ENCODE measurements at regions not wholly inside any gene's neighbourhood (a gene's known extent, or its start where the extent isn't known, plus 50 kb on each side); places are given as distances from the start of the nearest gene placed in this dataset.

GRCh38 chr6:15761045-15761502, 98.2 kb upstream of the DTNBP1 start:
- H3K27ac ChIP-seq (replicated peaks): no peak overlapping the region
- H3K4me1 ChIP-seq: peaks cover 9% of the 10 kb centered on the region
- no peak overlapping the region for H3K4me3 ChIP-seq
- no peaks in the 10 kb centered on the region for H3K36me3 ChIP-seq
- no peak for TF ChIP-seq CTCF (IDR thresholded peaks at IDR 0.05; ENCODE audit: borderline replicate concordance)
- intact Hi-C loops (cut with micrococcal nuclease): no loop called here
- no peaks in the 10 kb centered on the region for H3K9me3 ChIP-seq (replicated peaks)
- no peaks in the 10 kb centered on the region for H3K27me3 ChIP-seq (ENCODE audit: low read depth)
- DNase-seq: no peak

- Histone ChIP-seq H3K36me3 (no peaks in the 10 kb centered on the region), H3K4me1 (peaks cover 2% of the 10 kb centered on the region), H3K27me3 (ENCODE audit: low read depth) (no peaks in the 10 kb centered on the region), H3K9me3 (replicated peaks) (no peaks in the 10 kb centered on the region), H3K27ac (replicated peaks) (no peak overlapping the region), H3K4me3 (no peak overlapping the region)
- no peak for DNase-seq
- no peak for TF ChIP-seq CTCF (IDR thresholded peaks at IDR 0.05; ENCODE audit: borderline replicate concordance)
- intact Hi-C loops (cut with micrococcal nuclease): no loop called here
Observed at GRCh38 chr6:15758631-15759215, 95.9 kb upstream of the DTNBP1 start.

GRCh38 chr6:15755526-15755925, 92.7 kb upstream of the DTNBP1 start:
- H3K9me3 ChIP-seq (replicated peaks): no peaks in the 10 kb centered on the region
- no peak overlapping the region for H3K4me3 ChIP-seq
- no peaks in the 10 kb centered on the region for H3K4me1 ChIP-seq
- H3K36me3 ChIP-seq: no peaks in the 10 kb centered on the region
- H3K27ac ChIP-seq (replicated peaks): no peak overlapping the region
- TF ChIP-seq CTCF (IDR thresholded peaks at IDR 0.05; ENCODE audit: borderline replicate concordance): no peak
- intact Hi-C loops (cut with micrococcal nuclease): no loop called here
- no peak for DNase-seq
- no peaks in the 10 kb centered on the region for H3K27me3 ChIP-seq (ENCODE audit: low read depth)

GRCh38 chr6:15754706-15755079, 91.9 kb upstream of the DTNBP1 start:
- DNase-seq: no peak
- intact Hi-C loops (cut with micrococcal nuclease): no loop called here
- H3K4me3 ChIP-seq: no peak overlapping the region
- no peak for TF ChIP-seq CTCF (IDR thresholded peaks at IDR 0.05; ENCODE audit: borderline replicate concordance)
- H3K9me3 ChIP-seq (replicated peaks): no peaks in the 10 kb centered on the region
- H3K36me3 ChIP-seq: no peaks in the 10 kb centered on the region
- H3K27me3 ChIP-seq (ENCODE audit: low read depth): no peaks in the 10 kb centered on the region
- H3K27ac ChIP-seq (replicated peaks): no peak overlapping the region
- no peaks in the 10 kb centered on the region for H3K4me1 ChIP-seq

GRCh38 chr6:15754035-15754705, 91.3 kb upstream of the DTNBP1 start:
- Histone ChIP-seq H3K9me3 (replicated peaks) (no peaks in the 10 kb centered on the region), H3K27ac (replicated peaks) (no peak overlapping the region), H3K4me1 (no peaks in the 10 kb centered on the region), H3K27me3 (ENCODE audit: low read depth) (no peaks in the 10 kb centered on the region), H3K4me3 (no peak overlapping the region), H3K36me3 (no peaks in the 10 kb centered on the region)
- no peak for TF ChIP-seq CTCF (IDR thresholded peaks at IDR 0.05; ENCODE audit: borderline replicate concordance)
- intact Hi-C loops (cut with micrococcal nuclease): no loop called here
- DNase-seq: no peak
